Inflammatory macrophage (primary cell): ENCODE measurements at regions not wholly inside any gene's neighbourhood (a gene's known extent, or its start where the extent isn't known, plus 50 kb on each side); places are given as distances from the start of the nearest gene placed in this dataset.

Experiments used
- DNase-seq, 2 donors: peaks; one replicate each; pipeline ENCODE4 v3.0.0-alpha.2; 2020 to 2022

- no peak for DNase-seq
Measured at GRCh38 chr3:111314181-111314873, 227.7 kb upstream of the CD96 start.

- no peak for DNase-seq
Measured at GRCh38 chr3:111314898-111315297, 227.1 kb upstream of the CD96 start.

- no peak for DNase-seq
Measured at GRCh38 chr3:111315930-111316587, 225.9 kb upstream of the CD96 start.

- DNase-seq = no peak
Measured at GRCh38 chr3:111318289-111318688, 223.7 kb upstream of the CD96 start.

GRCh38 chr3:111319598-111319997, 222.4 kb upstream of the CD96 start:
- no peak for DNase-seq

- DNase-seq = no peak
Measured at GRCh38 chr3:111321786-111322185, 220.2 kb upstream of the CD96 start.

GRCh38 chr3:111323019-111323418, 219.0 kb upstream of the CD96 start:
- DNase-seq = no peak

GRCh38 chr3:111324151-111324550, 217.8 kb upstream of the CD96 start:
- DNase-seq = no peak

GRCh38 chr3:111324645-111325044, 217.4 kb upstream of the CD96 start:
- no peak for DNase-seq

GRCh38 chr3:111325160-111325718, 216.8 kb upstream of the CD96 start:
- no peak for DNase-seq

GRCh38 chr3:111326144-111326995, 215.6 kb upstream of the CD96 start:
- DNase-seq = no peak

GRCh38 chr3:111331306-111331705, 210.7 kb upstream of the CD96 start:
- no peak for DNase-seq

GRCh38 chr3:111331912-111332311, 210.1 kb upstream of the CD96 start:
- DNase-seq = no peak

GRCh38 chr3:111332488-111333080, 209.4 kb upstream of the CD96 start:
- DNase-seq = no peak

- DNase-seq = no peak
Measured at GRCh38 chr3:111333642-111334041, 208.4 kb upstream of the CD96 start.

GRCh38 chr3:111335512-111336303, 206.3 kb upstream of the CD96 start:
- DNase-seq = no peak

- no peak for DNase-seq
Measured at GRCh38 chr3:111336511-111336910, 205.5 kb upstream of the CD96 start.

GRCh38 chr3:111338059-111338698, 203.8 kb upstream of the CD96 start:
- DNase-seq = peak in 1 of 2 donors; percentile 14

GRCh38 chr3:111339017-111339416, 203.0 kb upstream of the CD96 start:
- no peak for DNase-seq

GRCh38 chr3:111351334-111351733, 190.7 kb upstream of the CD96 start:
- DNase-seq = no peak

GRCh38 chr3:111352585-111352984, 189.4 kb upstream of the CD96 start:
- no peak for DNase-seq
